Chondrocyte (in vitro differentiated cells): ENCODE measurements at regions not wholly inside any gene's neighbourhood (a gene's known extent, or its start where the extent isn't known, plus 50 kb on each side); places are given as distances from the start of the nearest gene placed in this dataset.

ENCODE experiments used
- DNase-seq: peaks from one replicate; pipeline ENCODE4 v3.0.0; 2021; ENCODE audit warnings: mixed read lengths, low spot score
- H3K27ac Mint-ChIP-seq: one replicate; pipeline ENCODE4 v1.8.0; 2021; ENCODE audit warnings: mild to moderate bottlenecking, moderate library complexity, mixed read lengths; ENCODE audit not compliant: unreplicated experiment
- H3K27me3 Mint-ChIP-seq: 2 replicates; pipeline ENCODE4 v1.8.0; 2021; ENCODE audit warnings: low read depth, mixed read lengths
- H3K36me3 Mint-ChIP-seq: 2 replicates; pipeline ENCODE4 v1.8.0; 2021; ENCODE audit warnings: low read depth, mixed read lengths
- H3K4me1 Mint-ChIP-seq: 2 replicates; pipeline ENCODE4 v1.8.0; 2021; ENCODE audit warnings: low read depth, mild to moderate bottlenecking, mixed read lengths
- H3K4me3 Mint-ChIP-seq: one replicate; pipeline ENCODE4 v1.8.0; 2021; ENCODE audit warnings: mild to moderate bottlenecking, moderate library complexity, mixed read lengths; ENCODE audit not compliant: unreplicated experiment
- H3K9me3 Mint-ChIP-seq: 2 replicates; pipeline ENCODE4 v1.8.0; 2021; ENCODE audit warnings: low read depth, mixed read lengths
- CTCF ChIP-seq: fragments of 200-600 bp; sonication (generic); IDR thresholded peaks from 2 replicates; pipeline ENCODE4 v1.5.0; 2021; ENCODE audit warnings: antibody characterized with exemption, mild to moderate bottlenecking, moderate library complexity

- H3K9me3 Mint-ChIP-seq, result no peaks in the 10 kb centered on the region
- peak; percentile 92 for TF ChIP-seq CTCF
- H3K4me3 Mint-ChIP-seq, result no peak overlapping the region
- peaks cover 2% of the 10 kb centered on the region for H3K4me1 Mint-ChIP-seq
- H3K27ac Mint-ChIP-seq, result no peak overlapping the region
- H3K27me3 Mint-ChIP-seq, result peaks cover 17% of the 10 kb centered on the region
- no peak for DNase-seq
- H3K36me3 Mint-ChIP-seq, result no peaks in the 10 kb centered on the region
Observed at GRCh38 chr5:101678481-101679193, 617.4 kb downstream of the SLCO4C1 start.

GRCh38 chr5:101677961-101678360, 618.1 kb downstream of the SLCO4C1 start:
- H3K4me1 Mint-ChIP-seq, result peaks cover 2% of the 10 kb centered on the region
- no peak overlapping the region for H3K4me3 Mint-ChIP-seq
- no peaks in the 10 kb centered on the region for H3K36me3 Mint-ChIP-seq
- no peak for DNase-seq
- H3K27me3 Mint-ChIP-seq, result peaks cover 17% of the 10 kb centered on the region
- H3K27ac Mint-ChIP-seq, result no peak overlapping the region
- no peak for TF ChIP-seq CTCF
- no peaks in the 10 kb centered on the region for H3K9me3 Mint-ChIP-seq

- Mint-ChIP-seq H3K4me3 (no peak overlapping the region), H3K9me3 (no peaks in the 10 kb centered on the region), H3K27ac (no peak overlapping the region), H3K27me3 (peaks cover 25% of the 10 kb centered on the region), H3K4me1 (peaks cover 2% of the 10 kb centered on the region), H3K36me3 (no peaks in the 10 kb centered on the region)
- no peak for DNase-seq
- TF ChIP-seq CTCF, result no peak
Observed at GRCh38 chr5:101676646-101677045, 619.4 kb downstream of the SLCO4C1 start.

- H3K36me3 Mint-ChIP-seq, result no peaks in the 10 kb centered on the region
- no peak overlapping the region for H3K4me3 Mint-ChIP-seq
- H3K27me3 Mint-ChIP-seq, result peaks cover 28% of the 10 kb centered on the region
- DNase-seq, result no peak
- TF ChIP-seq CTCF, result no peak
- no peak overlapping the region for H3K27ac Mint-ChIP-seq
- peaks cover 2% of the 10 kb centered on the region for H3K4me1 Mint-ChIP-seq
- no peaks in the 10 kb centered on the region for H3K9me3 Mint-ChIP-seq
Observed at GRCh38 chr5:101675510-101676219, 620.4 kb downstream of the SLCO4C1 start.

GRCh38 chr5:101673120-101673519, 623.0 kb downstream of the SLCO4C1 start:
- no peaks in the 10 kb centered on the region for H3K9me3 Mint-ChIP-seq
- peaks cover 23% of the 10 kb centered on the region for H3K27me3 Mint-ChIP-seq
- no peaks in the 10 kb centered on the region for H3K36me3 Mint-ChIP-seq
- TF ChIP-seq CTCF, result no peak
- no peak overlapping the region for H3K27ac Mint-ChIP-seq
- H3K4me1 Mint-ChIP-seq, result no peaks in the 10 kb centered on the region
- DNase-seq, result no peak
- no peak overlapping the region for H3K4me3 Mint-ChIP-seq
